GM18511 (cell line): ENCODE measurements at regions not wholly inside any gene's neighbourhood (a gene's known extent, or its start where the extent isn't known, plus 50 kb on each side); places are given as distances from the start of the nearest gene placed in this dataset.

Experiments
- ATAC-seq: cut with Tn5 transposase; IDR thresholded peaks from one replicate; pipeline ENCODE4 v1.9.1; 2021; ENCODE audit warnings: mild to moderate bottlenecking, moderate library complexity; ENCODE audit not compliant: unreplicated experiment

GRCh38 chr2:71851094-71851750 is 296.4 kb downstream of the CYP26B1 start:
- no peak for ATAC-seq

- no peak for ATAC-seq
Measured at GRCh38 chr2:71850306-71850801, 297.3 kb downstream of the CYP26B1 start.

DNA sequence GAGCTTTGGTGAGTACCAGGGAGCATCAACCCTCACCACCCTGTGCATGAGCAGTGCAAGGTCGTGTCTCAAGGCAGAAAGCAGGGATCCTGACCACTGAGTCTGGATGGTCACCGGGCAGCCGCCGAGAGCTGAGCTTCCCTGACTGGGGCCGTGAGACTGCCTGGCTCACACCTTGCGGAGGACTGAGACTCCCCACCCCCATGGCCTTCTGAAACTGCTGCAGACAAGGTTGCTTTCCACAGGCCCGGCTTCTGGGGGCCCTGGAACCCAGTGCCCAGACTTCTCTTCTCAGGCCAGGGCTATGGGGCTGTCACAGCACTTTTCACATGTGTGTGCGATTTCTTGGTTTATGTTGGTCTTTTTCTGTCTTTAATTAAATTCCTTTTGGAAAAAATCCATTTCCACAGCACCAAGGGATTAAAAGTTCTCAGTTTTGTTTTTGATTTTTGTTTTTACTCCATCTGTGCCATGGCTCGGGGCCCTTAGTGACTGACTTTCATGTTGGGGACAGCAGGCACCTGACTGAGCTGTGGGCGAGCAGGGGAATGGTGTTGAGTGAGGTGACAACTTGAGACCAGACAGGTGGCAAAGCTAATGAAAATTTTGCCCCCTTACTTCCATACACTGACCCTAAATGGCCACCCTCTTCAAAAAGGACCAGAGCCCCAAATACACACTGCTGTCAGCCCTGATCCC is 297.9 kb downstream of the CYP26B1 start:
- ATAC-seq, result no peak

DNA sequence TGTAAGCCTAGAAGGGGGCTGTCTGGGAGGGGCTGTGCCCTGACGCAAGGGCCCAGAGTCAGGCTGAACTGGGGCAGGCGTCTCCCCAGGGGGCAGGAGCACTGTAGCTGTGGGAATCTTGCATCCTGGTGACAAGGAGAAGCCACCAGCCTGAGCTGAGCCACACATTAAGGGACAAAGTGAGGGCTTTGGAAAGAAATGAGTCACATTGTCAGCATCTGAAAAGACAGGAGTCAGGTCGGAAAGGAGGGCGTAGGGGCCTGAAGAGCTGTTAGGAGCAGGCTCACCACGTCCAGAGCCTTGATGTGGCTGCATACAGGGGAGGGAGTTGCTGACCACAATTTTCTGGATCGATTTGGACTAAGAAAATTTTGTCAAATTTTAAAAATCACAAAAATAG is 298.6 kb downstream of the CYP26B1 start:
- no peak for ATAC-seq

DNA sequence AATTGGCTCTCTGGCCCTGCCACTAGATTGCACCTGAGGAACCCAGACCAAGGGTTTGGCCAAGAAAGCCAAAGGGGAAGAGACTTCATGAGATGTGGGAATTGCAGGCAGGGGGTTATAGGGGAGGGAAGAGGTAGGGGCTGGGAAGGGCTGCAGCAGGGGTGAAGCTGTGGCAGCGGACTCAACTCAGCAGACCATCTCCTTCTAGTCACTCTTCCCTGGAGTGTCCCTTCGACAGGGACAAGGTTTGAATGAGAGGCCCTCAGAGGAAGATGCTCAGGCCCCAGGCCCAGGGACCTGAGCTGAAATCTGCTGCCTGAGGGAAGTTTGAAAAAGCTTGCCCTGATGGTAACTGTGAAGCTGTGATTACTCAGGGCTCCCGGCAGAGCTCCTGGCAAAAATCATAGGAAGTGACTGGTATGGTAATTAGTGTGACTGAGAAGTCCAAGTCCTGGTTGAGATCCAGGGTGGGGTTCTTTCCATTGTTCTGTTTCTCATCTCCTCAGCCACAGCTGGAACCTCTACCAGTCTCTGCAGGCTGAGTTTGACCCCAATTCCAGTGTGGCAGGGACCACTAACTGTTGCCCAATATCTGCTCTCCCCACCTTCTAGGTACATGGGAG is 300.9 kb downstream of the CYP26B1 start:
- ATAC-seq, result no peak

DNA sequence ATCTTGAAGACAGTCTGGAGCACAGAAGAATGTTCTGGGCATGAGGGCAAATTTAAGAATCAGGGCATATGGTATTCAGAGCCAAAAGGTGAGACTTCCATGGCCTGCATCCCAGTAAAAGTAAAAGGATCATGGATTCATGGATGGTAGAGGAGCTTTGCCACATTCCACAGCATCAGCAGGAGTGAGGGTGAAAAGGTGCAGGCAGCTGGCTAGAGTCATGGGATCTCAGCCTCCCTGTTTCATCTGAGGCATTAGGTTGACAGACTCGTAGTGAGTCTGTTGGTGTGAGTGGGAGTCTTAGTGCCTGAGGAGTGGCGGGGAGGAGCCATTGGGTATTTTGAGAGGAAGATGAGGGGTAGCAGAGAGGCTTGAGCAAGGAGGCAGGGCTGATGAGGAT is 301.6 kb downstream of the CYP26B1 start:
- ATAC-seq, result no peak

DNA sequence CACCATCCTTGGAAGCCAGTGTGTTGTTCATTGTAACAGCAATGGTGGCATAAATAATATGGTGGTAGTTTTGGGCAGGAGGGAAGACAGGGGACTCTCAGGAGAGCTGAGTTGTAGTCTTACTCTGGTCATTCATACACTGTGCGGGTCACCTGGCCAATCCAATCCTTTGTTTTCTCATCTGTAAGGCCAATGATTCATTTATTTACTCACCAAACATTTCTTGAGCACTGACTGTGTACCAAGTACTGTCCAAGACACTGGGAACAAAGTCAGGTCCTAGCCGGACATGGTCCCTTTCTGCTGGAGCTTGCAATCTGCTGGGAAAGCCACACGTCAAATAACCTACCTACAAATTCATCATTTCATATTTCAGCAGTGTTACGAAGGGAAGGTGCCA is 302.7 kb downstream of the CYP26B1 start:
- no peak for ATAC-seq

GRCh38 chr2:71843391-71843850 is 304.2 kb downstream of the CYP26B1 start:
- no peak for ATAC-seq

- ATAC-seq, result no peak
Measured at GRCh38 chr2:71842744-71843143, 304.9 kb downstream of the CYP26B1 start.

GRCh38 chr2:71839826-71840225 is 307.8 kb downstream of the CYP26B1 start:
- ATAC-seq, result no peak

- no peak for ATAC-seq
Measured at GRCh38 chr2:71834796-71835195, 312.9 kb downstream of the CYP26B1 start.

GRCh38 chr2:71833855-71834560 is 313.7 kb downstream of the CYP26B1 start:
- no peak for ATAC-seq

- no peak for ATAC-seq
Measured at GRCh38 chr2:71833272-71833671, 314.4 kb downstream of the CYP26B1 start.

DNA sequence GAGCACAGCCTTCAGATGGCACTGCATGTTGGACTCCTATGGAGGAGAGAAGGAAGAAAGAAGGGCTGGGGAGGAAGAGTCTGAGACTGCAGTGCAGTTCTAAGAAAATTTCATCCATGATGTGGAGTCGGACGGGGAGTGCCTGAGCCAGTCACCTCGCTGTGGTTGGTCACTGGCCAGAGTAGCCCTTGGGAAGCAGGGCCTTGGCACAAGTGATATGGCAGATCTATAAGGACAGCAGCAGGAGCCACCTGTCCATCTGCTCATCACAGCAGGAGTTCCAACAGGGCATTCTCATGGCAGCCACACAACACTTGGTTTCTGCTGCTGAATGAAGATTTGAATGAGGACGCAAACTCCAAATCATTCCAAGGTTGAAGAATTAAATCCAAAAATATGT is 314.8 kb downstream of the CYP26B1 start:
- ATAC-seq, result no peak

DNA sequence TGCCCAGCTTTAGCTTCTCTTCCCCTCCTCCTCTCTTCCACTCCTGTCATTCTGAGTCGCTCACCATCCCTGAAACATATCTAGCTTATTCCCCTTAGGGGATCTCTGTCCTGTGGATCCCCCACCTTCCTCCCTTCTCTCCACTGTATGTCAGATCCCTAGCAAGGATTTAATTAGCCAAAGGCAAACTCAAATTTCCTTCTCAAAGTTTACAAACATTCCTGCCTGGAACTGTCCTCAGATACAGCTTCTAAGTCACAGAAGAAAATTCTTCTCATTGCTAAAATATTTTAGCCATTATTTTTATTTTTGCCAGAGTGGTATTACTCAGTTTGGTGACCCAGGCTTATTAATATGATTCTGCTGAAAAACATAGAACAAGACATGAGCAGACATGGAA is 315.3 kb downstream of the CYP26B1 start:
- no peak for ATAC-seq

GRCh38 chr2:71831193-71831577 is 316.5 kb downstream of the CYP26B1 start:
- ATAC-seq, result no peak

- no peak for ATAC-seq
Measured at GRCh38 chr2:71830497-71831192, 317.0 kb downstream of the CYP26B1 start.

DNA sequence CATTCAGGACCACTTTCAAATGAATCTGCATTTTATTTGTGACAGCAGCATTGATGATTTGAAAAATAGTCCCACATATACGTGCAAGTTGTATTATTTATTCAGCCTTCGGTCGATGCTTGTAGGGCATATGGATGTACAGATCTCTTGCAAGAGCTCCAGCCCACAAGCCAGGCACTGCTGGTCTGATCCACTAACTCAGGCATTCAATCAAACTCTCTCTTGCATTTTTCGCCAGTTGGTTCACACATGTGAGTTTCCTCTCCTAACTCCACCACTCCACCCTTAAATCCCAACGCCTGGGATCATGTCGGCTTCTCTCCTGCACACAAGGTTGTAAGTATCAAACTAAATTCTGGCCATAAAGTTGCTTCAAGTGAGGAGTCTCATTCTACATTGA is 318.7 kb downstream of the CYP26B1 start:
- ATAC-seq, result no peak

- ATAC-seq, result no peak
Measured at GRCh38 chr2:71827973-71828372, 319.7 kb downstream of the CYP26B1 start.

DNA sequence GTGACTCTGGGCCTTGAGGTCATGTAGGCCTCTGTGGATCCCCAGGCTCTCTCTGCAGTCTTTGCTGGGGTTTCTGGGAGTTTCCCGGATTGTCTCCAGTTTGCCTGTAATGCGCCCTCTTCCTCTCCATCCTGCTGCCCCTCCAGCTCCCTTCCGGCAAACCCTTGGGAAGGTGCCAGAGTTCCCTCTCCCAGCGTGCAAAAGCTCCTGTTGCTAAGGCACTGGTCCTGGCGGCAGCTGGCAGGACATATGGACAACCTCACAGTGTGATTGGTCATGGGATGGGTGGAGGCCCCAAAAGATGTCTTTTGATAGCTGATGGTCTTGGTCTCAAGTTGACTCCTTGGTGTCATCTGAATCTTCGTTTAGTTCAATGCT is 320.1 kb downstream of the CYP26B1 start:
- ATAC-seq, result no peak
